MM.1S (cell line): ENCODE measurements at regions not wholly inside any gene's neighbourhood (a gene's known extent, or its start where the extent isn't known, plus 50 kb on each side); places are given as distances from the start of the nearest gene placed in this dataset.

Experiments used
- DNase-seq: peaks from one replicate; pipeline ENCODE4 v3.0.0-alpha.2; 2015
- H2AFZ ChIP-seq: fragments of 300-600 bp; sonication (generic); 2 replicates; pipeline ENCODE4 v1.6.0; 2016; ENCODE audit warnings: antibody characterized with exemption, low read length
- H3F3A ChIP-seq: fragments of 300-600 bp; sonication (generic); 2 replicates; pipeline ENCODE4 v1.6.1; 2016; ENCODE audit warnings: mild to moderate bottlenecking, antibody characterized with exemption, low read length, moderate library complexity, mixed read lengths; ENCODE audit not compliant: insufficient read depth
- H3K27ac ChIP-seq: fragments of 300-600 bp; sonication (generic); 2 replicates; pipeline ENCODE4 v1.5.1; 2016; ENCODE audit warnings: mild to moderate bottlenecking, low read length
- H3K27me3 ChIP-seq: fragments of 300-600 bp; sonication (generic); replicated peaks from 2 replicates; pipeline ENCODE4 v1.6.0; 2016; ENCODE audit warnings: low read length; ENCODE audit not compliant: insufficient read depth
- H3K36me3 ChIP-seq: fragments of 300-600 bp; sonication (generic); replicated peaks from 2 replicates; pipeline ENCODE4 v1.6.1; 2016; ENCODE audit warnings: mild to moderate bottlenecking, low read length, mixed read lengths; ENCODE audit not compliant: insufficient read depth
- H3K4me1 ChIP-seq: fragments of 300-600 bp; sonication (generic); 2 replicates; pipeline ENCODE4 v1.6.1; 2016; ENCODE audit warnings: low read length, mixed read lengths
- H3K4me2 ChIP-seq: fragments of 300-600 bp; sonication (generic); 2 replicates; pipeline ENCODE4 v1.6.0; 2016; ENCODE audit warnings: low read depth, low read length
- H3K4me3 ChIP-seq: fragments of 300-600 bp; sonication (generic); 2 replicates; pipeline ENCODE4 v1.5.1; 2016; ENCODE audit warnings: low read length, mixed read lengths
- H3K79me2 ChIP-seq: fragments of 300-600 bp; sonication (generic); 2 replicates; pipeline ENCODE4 v1.6.1; 2016; ENCODE audit warnings: mixed run types, low read length, mixed read lengths
- H3K9ac ChIP-seq: fragments of 300-600 bp; sonication (generic); 2 replicates; pipeline ENCODE4 v1.6.1; 2016; ENCODE audit warnings: low read length, mixed read lengths
- H3K9me2 ChIP-seq: fragments of 300-600 bp; sonication (generic); replicated peaks from 2 replicates; pipeline ENCODE4 v1.6.1; 2016; ENCODE audit warnings: mild to moderate bottlenecking, low read length, mixed read lengths; ENCODE audit not compliant: insufficient read depth
- H3K9me3 ChIP-seq: fragments of 300-600 bp; sonication (generic); replicated peaks from 2 replicates; pipeline ENCODE4 v1.6.1; 2016; ENCODE audit warnings: mild to moderate bottlenecking, low read length, mixed read lengths; ENCODE audit not compliant: insufficient read depth
- H4K20me1 ChIP-seq: fragments of 300-600 bp; sonication (generic); 2 replicates; pipeline ENCODE4 v1.6.1; 2016; ENCODE audit warnings: mild to moderate bottlenecking, low read length, moderate library complexity, mixed read lengths; ENCODE audit not compliant: insufficient read depth
- EZH2 ChIP-seq: fragments of 300-600 bp; sonication (generic); optimal IDR thresholded peaks from 2 replicates; pipeline ENCODE3; 2017; ENCODE audit warnings: low read depth, mild to moderate bottlenecking, antibody characterized with exemption, low read length, mixed read lengths
- EZH2phosphoT487 ChIP-seq: fragments of 300-600 bp; sonication (generic); IDR thresholded peaks from 2 replicates; pipeline ENCODE4 v1.6.1; 2018; ENCODE audit warnings: antibody characterized with exemption, low read length
- TF ChIP-seq, protein P1 (sequence below): fragments of 300-600 bp; sonication (generic); IDR thresholded peaks from 2 replicates; pipeline ENCODE4 v1.5.1; 2016; ENCODE audit warnings: antibody characterized with exemption, low read length, mixed read lengths

DNA sequence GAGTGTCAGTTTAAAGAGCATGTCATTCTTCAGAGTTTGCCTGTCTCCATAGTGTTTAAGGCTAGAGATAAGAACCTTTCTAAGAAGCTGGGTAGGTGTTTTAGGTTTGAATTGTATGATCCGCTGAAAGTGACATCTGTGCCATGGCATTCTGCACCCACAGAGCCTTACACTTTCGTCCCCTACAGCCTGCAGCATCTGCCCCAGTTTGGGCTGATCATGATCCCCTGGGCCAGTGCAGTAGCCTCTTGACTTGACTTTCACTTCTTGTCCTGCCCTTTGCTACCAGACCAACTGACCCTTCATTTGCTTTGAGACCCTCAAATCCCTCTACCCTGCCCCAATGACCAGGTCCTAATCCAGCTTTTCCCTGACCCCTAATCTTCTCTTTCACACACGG, 81.6 kb downstream of the SOX14 start:
- Histone ChIP-seq H3K4me1 (no peaks in the 10 kb centered on the region), H3K36me3 (no peaks in the 10 kb centered on the region), H4K20me1 (no peaks in the 10 kb centered on the region), H3F3A (no peaks in the 10 kb centered on the region), H3K27ac (no peak overlapping the region), H3K4me2 (no peak overlapping the region), H3K9ac (no peak overlapping the region), H3K9me3 (no peaks in the 10 kb centered on the region), H2AFZ (no peak overlapping the region), H3K27me3 (no peaks in the 10 kb centered on the region), H3K4me3 (no peak overlapping the region), H3K79me2 (no peaks in the 10 kb centered on the region), H3K9me2 (no peaks in the 10 kb centered on the region)
- TF ChIP-seq EZH2phosphoT487 (no peak), EZH2 (no peak)
- TF ChIP-seq, protein P1, sequence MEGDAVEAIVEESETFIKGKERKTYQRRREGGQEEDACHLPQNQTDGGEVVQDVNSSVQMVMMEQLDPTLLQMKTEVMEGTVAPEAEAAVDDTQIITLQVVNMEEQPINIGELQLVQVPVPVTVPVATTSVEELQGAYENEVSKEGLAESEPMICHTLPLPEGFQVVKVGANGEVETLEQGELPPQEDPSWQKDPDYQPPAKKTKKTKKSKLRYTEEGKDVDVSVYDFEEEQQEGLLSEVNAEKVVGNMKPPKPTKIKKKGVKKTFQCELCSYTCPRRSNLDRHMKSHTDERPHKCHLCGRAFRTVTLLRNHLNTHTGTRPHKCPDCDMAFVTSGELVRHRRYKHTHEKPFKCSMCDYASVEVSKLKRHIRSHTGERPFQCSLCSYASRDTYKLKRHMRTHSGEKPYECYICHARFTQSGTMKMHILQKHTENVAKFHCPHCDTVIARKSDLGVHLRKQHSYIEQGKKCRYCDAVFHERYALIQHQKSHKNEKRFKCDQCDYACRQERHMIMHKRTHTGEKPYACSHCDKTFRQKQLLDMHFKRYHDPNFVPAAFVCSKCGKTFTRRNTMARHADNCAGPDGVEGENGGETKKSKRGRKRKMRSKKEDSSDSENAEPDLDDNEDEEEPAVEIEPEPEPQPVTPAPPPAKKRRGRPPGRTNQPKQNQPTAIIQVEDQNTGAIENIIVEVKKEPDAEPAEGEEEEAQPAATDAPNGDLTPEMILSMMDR: no peak
- DNase-seq: no peak

DNA sequence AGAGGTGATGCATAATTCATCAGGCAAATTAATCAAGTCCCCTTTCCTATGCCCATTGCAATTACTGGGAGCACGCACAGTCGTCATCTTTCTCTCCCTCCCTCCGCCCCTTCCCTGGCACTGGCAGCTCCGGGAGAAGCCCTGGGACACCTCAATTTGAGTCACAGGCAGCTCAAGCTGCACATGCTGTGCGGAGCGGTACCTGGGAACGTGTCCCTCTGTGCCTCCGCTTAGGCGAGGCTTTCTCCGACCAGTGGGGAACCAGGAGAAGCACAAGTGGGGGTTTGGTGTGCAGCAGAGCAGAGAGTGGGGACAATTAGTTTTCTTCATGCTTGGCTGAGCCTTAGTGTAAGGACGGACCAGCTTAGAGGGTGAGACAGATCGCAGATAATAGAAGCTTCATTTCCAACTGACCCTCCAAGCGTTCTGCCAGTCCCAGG, 88.3 kb downstream of the SOX14 start:
- Histone ChIP-seq H3K4me3 (no peak overlapping the region), H3F3A (no peaks in the 10 kb centered on the region), H3K4me1 (no peaks in the 10 kb centered on the region), H3K36me3 (no peaks in the 10 kb centered on the region), H3K79me2 (no peaks in the 10 kb centered on the region), H3K27me3 (no peaks in the 10 kb centered on the region), H3K27ac (no peak overlapping the region), H3K9me2 (no peaks in the 10 kb centered on the region), H2AFZ (no peak overlapping the region), H4K20me1 (no peaks in the 10 kb centered on the region), H3K9ac (no peak overlapping the region), H3K4me2 (no peak overlapping the region), H3K9me3 (no peaks in the 10 kb centered on the region)
- no peak for TF ChIP-seq EZH2
- TF ChIP-seq, protein P1: no peak
- no peak for TF ChIP-seq EZH2phosphoT487
- DNase-seq: no peak

DNA sequence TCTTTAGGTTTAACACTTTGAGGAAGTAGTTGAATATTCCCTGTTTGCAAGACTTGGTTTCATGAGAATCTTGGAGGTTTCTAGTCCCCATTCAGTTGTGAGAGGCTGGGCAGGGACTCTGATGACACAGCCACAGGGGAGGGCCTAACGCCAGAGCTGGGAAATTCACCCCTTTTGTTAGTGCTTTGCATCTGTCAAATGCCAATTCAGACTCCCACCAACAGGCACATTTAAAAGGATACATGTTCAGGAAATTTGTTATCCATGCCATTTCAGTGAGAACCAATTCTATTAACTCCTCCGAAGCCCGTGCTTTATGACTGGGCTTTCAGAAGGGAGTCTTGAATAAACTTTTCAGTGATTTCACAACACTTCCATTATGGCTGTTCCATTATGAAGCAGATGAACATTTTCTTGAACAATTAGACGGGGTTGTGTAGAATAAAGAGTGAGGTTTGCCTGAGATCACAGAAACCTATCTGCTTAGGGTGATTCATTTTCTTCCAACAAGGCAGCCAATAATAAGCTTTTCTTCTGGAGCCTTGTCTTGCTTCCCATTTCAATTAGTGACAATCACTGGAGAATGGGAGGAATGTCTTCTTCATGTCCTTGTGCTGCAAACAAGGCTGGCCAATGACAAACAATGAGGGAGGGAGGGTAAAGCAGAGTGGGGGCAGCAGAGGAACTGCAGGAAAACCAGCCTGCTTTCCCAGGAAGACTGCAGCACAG, 90.6 kb downstream of the SOX14 start:
- no peak overlapping the region for H3K27ac ChIP-seq

More for the DNA sequence above, 90.6 kb downstream of the SOX14 start:
- Histone ChIP-seq H3K9me3 (no peaks in the 10 kb centered on the region), H2AFZ (no peak overlapping the region), H3K4me3 (no peak overlapping the region), H3K79me2 (no peaks in the 10 kb centered on the region), H3K9me2 (no peaks in the 10 kb centered on the region), H3K4me2 (no peak overlapping the region), H3F3A (no peaks in the 10 kb centered on the region), H3K9ac (no peak overlapping the region), H3K27me3 (no peaks in the 10 kb centered on the region), H3K4me1 (no peaks in the 10 kb centered on the region), H4K20me1 (no peaks in the 10 kb centered on the region), H3K36me3 (no peaks in the 10 kb centered on the region)
- TF ChIP-seq EZH2phosphoT487: no peak
- no peak for TF ChIP-seq EZH2
- TF ChIP-seq, protein P1: no peak
- no peak for DNase-seq
